RKO (cell line): ENCODE measurements at regions not wholly inside any gene's neighbourhood (a gene's known extent, or its start where the extent isn't known, plus 50 kb on each side); places are given as distances from the start of the nearest gene placed in this dataset.
"Not testable (repeated sequence)": the region's sequence is repeated elsewhere in the genome, so short reads cannot be mapped to it uniquely, and the experiment has no call there.

Source experiments
- DNase-seq: peaks from one replicate; pipeline ENCODE4 v3.0.0-alpha.2; 2016; ENCODE audit warnings: low spot score

- DNase-seq, result no peak
Observed at GRCh38 chr12:105887131-105887530, 251.6 kb downstream of the NUAK1 start.

- DNase-seq, result no peak
Observed at GRCh38 chr12:105888696-105889095, 250.1 kb downstream of the NUAK1 start.

- no peak for DNase-seq
Observed at GRCh38 chr12:105892362-105892910, 246.3 kb downstream of the NUAK1 start.

- not testable (repeated sequence) for DNase-seq
Observed at GRCh38 chr12:105895197-105895832, 243.4 kb downstream of the NUAK1 start.

- no peak for DNase-seq
Observed at GRCh38 chr12:105897311-105897725, 241.4 kb downstream of the NUAK1 start.

GRCh38 chr12:105898271-105898670 is 240.5 kb downstream of the NUAK1 start:
- DNase-seq, result not testable (repeated sequence)

GRCh38 chr12:105899589-105899988 is 239.2 kb downstream of the NUAK1 start:
- no peak for DNase-seq

- no peak for DNase-seq
Observed at GRCh38 chr12:105906561-105906960, 232.2 kb downstream of the NUAK1 start.

GRCh38 chr12:105907982-105908381 is 230.8 kb downstream of the NUAK1 start:
- no peak for DNase-seq

GRCh38 chr12:105910030-105910429 is 228.7 kb downstream of the NUAK1 start:
- no peak for DNase-seq

- no peak for DNase-seq
Observed at GRCh38 chr12:105911966-105912365, 226.8 kb downstream of the NUAK1 start.

GRCh38 chr12:105912882-105913678 is 225.7 kb downstream of the NUAK1 start:
- DNase-seq, result no peak

- DNase-seq, result no peak
Observed at GRCh38 chr12:105915997-105916759, 222.6 kb downstream of the NUAK1 start.

- DNase-seq, result no peak
Observed at GRCh38 chr12:105916760-105917039, 222.1 kb downstream of the NUAK1 start.

GRCh38 chr12:105920161-105920684 is 218.5 kb downstream of the NUAK1 start:
- no peak for DNase-seq

- DNase-seq, result no peak
Observed at GRCh38 chr12:105921055-105921454, 217.7 kb downstream of the NUAK1 start.

GRCh38 chr12:105921872-105922669 is 216.7 kb downstream of the NUAK1 start:
- DNase-seq, result no peak

GRCh38 chr12:105922670-105923102 is 216.1 kb downstream of the NUAK1 start:
- peak; percentile 8 for DNase-seq

- DNase-seq, result no peak
Observed at GRCh38 chr12:105924526-105925208, 214.1 kb downstream of the NUAK1 start.

- DNase-seq, result no peak
Observed at GRCh38 chr12:105927564-105927963, 211.2 kb downstream of the NUAK1 start.

GRCh38 chr12:105928436-105928835 is 210.3 kb downstream of the NUAK1 start:
- DNase-seq, result no peak
